NCI-H69 (cell line): ENCODE measurements at regions not wholly inside any gene's neighbourhood (a gene's known extent, or its start where the extent isn't known, plus 50 kb on each side); places are given as distances from the start of the nearest gene placed in this dataset.

ENCODE experiments used
- DNase-seq: peaks from one replicate; lab custom pipeline; 2025; lab: John Stamatoyannopoulos, UW

- no peak for DNase-seq
These were observed 517.3 kb downstream of the KLF12 start for GRCh38 chr13:73616861-73617260.

- peak; percentile 44 for DNase-seq
These were observed 523.2 kb downstream of the KLF12 start for GRCh38 chr13:73610799-73611592.

DNA sequence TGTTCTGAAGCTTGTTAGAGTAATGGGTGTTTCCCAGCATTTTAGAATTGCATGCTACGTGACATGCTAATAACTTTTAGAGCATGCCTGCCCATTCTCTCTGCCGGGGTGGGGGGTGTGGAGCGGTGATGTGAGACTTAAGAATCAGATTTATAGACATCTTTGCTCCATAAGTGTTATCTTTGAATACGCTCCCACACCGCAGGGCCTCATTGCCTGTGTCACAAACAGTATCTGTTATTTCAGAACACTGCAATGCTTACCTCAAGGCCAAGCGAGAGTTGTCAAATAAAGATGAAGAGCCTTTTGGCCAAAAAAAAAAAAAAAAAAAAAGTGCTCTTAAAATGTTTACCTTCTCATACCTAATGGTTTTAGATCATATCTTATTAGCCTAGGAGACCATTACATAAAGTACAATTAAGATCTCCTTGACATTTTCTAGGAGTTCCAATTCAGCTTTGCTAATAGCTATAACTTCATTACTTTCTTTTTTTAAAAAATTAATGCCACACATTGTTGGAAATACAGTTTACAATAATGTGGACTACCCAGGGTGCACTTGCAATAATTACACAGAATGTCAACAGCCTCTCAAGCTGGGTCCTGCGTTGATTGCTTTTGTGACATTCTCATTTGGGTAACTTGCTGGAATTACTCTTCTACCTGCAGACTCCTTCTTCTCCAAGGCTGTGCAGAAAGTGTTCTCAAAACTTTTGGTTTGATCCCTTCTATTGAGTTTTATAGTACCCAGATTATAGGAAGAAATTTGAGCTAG is 525.3 kb downstream of the KLF12 start:
- peak; percentile 87 for DNase-seq

DNA sequence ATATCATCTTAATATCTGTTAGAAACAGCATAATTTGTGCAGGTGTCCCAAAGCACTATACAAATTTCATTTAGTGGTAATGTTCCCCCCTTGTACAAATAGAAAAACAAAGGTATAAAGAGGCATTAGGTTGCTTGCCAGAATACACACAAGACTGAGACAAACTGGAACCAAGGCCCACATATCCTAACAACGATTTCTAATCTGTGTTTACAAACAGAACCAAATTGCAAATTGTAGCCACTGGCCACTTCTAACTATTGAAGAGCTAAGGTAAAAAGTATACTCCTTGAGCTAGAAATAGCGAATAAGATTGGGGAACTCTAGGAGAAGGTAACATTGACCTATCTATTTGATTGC is 526.1 kb downstream of the KLF12 start:
- no peak for DNase-seq

DNA sequence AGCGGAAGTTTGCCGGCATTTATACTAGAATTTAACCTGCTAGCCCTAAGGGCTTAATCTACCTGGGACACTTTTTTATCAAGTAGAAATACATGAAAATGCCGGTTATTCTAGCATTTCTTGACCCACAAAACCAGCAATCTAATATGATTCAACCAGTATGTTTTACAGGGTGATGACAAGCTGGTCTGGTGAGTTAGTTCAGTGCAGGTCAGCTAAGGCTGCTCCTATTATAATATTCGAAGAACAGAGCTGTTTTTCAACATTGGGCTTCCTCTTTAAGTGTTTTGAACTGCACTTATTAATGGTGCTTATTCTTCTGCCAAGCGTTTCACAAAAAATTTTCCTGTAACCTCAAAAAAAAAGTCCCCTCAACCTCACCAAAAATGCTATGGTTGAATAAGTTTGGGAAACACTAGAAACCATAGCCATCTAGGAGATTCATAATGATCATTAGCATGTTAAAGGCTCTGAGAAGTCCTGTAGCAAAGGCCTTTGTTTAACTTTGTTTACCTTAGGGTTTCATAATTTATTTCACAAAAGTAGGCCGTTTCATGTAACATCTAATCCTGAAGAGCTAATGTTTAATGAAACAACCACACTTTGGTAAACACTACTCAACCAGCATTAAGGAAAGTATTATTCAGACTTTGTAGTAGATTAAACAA is 526.6 kb downstream of the KLF12 start:
- peak; percentile 87 for DNase-seq

GRCh38 chr13:73603646-73604045 is 530.6 kb downstream of the KLF12 start:
- peak; percentile 25 for DNase-seq

- DNase-seq, result no peak
These were observed 531.9 kb downstream of the KLF12 start for GRCh38 chr13:73602295-73602694.

GRCh38 chr13:73601708-73602107 is 532.5 kb downstream of the KLF12 start:
- no peak for DNase-seq

DNA sequence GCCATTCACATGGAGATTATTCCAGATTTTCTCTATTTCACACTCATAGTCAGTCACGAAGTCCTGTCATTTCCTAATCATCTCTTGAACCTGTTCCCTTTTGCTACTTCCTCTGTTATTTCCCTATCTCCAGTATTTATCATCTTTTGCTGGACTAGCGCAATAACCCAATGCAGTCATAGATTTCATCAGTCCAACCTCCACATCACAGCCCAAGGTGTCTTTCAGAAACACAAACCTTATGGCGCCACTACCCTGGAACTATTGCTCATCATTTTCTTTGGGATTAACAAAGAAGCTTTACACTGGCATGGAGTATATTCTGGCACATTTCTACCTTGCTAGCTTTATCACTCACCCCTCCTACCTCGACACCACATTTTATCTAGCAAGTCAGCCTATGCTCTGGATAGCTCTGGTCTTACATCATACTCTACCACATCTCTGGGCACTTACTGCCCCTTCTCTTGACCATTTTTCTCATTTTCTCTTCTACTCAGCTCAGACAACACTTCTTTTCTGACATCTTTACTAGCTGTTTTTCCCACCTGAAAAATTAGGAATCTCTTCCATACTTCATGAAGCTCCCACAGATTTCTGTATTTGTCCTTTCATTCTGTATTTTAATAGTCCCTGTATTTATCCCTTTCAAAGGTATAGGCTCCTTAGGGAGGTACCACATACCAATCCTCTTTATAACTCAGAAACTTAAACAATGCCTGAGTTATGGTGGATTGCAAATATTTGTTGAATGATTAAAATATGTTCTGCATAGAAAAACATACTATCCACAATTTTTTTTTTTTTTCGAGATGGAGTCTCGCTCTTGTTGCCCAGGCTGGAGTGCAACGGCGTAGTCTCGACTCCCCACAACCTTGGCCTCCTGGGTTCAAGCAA is 534.7 kb downstream of the KLF12 start:
- DNase-seq, result no peak

DNA sequence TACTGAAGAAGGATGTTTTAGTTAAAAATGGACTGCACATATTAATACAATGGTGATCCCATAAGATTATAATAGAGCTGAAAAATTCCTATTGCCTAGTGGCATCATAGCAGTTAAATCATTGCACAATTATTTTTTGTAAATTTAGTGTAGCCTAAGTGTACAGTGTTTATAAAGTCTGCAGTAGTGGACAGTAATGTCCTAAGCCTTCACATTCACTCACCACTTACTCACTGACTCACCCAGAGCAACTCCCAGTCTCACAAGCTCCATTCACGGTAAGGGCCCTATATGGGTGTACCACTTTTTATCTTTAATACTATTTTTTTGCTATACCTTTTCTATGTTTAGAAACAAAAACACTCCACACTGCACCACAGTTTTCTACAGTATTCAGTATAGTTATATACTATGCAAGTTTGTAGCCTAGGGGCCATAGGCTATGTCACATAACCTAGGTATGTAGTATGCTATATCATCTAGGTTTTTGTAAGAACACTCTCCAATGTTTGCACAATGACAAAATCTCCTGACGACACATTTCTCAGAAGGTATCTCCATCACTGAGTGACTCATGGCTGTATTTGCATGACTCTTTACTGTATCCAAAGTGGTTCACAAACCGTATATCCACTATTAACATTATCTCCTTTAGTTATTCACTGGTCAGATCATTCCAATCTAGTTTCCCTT is 536.0 kb downstream of the KLF12 start:
- no peak for DNase-seq

- no peak for DNase-seq
These were observed 537.6 kb downstream of the KLF5 start for GRCh38 chr13:73596382-73596781.

- DNase-seq, result no peak
These were observed 534.5 kb downstream of the KLF5 start for GRCh38 chr13:73593199-73593765.

DNA sequence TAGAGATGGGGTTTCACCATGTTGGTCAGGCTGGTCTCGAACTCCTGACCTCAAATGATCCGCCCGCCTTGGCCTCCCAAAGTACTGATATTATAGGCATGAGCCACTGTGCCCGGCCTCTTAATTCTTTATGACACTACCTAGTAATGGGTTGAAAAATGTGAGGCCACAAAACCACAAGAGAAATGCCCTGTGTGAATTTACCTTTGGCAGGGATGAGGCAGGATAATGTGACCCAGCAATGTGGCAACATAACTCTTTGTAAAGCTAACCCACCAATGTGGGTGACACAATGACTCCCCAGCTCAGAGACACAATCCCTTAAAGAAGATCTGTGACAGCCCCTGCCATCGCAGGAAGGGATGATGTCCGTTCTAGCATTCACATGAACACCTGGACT is 533.1 kb downstream of the KLF5 start:
- no peak for DNase-seq

GRCh38 chr13:73590795-73591194 is 532.0 kb downstream of the KLF5 start:
- DNase-seq, result no peak

DNA sequence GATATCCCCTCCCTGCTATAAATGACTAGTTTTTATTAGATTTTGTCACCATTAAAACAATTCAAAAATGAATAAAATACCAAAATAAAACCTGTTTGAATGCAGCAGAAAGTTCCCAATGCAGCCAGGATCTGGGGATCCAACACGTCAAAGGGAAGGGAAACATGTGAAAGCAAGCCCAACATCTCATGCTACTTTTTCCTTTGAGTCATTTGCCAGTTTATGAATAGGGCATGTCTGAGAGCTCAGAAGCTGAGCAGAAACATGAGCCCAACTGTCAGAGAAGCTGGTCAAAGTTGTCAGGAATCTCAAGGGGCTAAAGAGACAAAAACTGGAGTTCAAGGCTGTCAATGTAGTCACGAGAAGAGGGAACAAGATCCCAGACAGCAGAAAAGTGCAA is 526.4 kb downstream of the KLF5 start:
- no peak for DNase-seq

DNA sequence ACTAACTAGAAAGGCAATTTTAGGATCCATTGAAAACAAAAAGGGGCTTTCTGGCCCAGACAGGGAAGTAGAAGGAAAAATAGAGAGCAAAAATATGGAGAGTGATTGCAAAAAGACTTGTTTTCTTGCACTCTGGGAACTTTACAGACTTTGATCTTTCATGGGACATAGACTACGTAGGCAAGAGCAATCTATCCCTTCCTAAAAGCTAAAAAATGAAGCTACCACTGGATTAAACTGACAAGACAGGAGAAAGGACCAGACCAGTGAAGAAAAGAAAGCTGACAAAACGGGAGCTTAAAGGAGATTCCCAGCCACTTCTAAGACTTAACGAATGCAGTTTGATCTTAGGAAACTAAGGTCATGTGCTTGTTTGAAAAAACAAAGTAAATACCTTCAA is 524.5 kb downstream of the KLF5 start:
- no peak for DNase-seq

- DNase-seq, result no peak
These were observed 521.9 kb downstream of the KLF5 start for GRCh38 chr13:73580513-73581267.

- no peak for DNase-seq
These were observed 520.9 kb downstream of the KLF5 start for GRCh38 chr13:73579574-73580274.

- DNase-seq, result no peak
These were observed 519.6 kb downstream of the KLF5 start for GRCh38 chr13:73578251-73578875.
